H1 (cell line): ENCODE measurements at regions not wholly inside any gene's neighbourhood (a gene's known extent, or its start where the extent isn't known, plus 50 kb on each side); places are given as distances from the start of the nearest gene placed in this dataset.

Source experiments
- CTCF ChIA-PET: fragments of 300-600 bp; sonication (Branson Sonifier 250); formaldehyde crosslinking; loops from one replicate; lab custom pipeline; 2021; ENCODE audit not compliant: partially characterized antibody; lab: Charles Lee
- POLR2A ChIA-PET: fragments of 300-600 bp; sonication (Branson Sonifier 250); formaldehyde crosslinking; loops from one replicate; lab custom pipeline; 2021; ENCODE audit warnings: inconsistent platforms; ENCODE audit not compliant: partially characterized antibody; lab: Charles Lee
- DNase-seq, 2 experiments: peaks; one replicate each; pipeline versions ENCODE4 v3.0.0 to v3.0.0-alpha.2; 2010 to 2022; ENCODE audit warnings: low spot score in 2 of 2, low read depth in 1 of 2, mixed read lengths in 1 of 2
- FAIRE-seq: peaks from 2 replicates; lab custom pipeline; 2011; peaks lifted over from hg19 to GRCh38; lab: Jason Lieb, UNC
- H2AFZ ChIP-seq: 2 replicates; pipeline ENCODE4 v1.8.1; 2012; ENCODE audit warnings: low read length, inconsistent platforms
- H2AK5ac ChIP-seq: 2 replicates; pipeline ENCODE4 v1.6.1; 2013; ENCODE audit warnings: low read depth, low read length
- H2BK120ac ChIP-seq: replicated peaks from 2 replicates; pipeline ENCODE3; 2013; ENCODE audit warnings: low read depth, low read length, inconsistent platforms
- H2BK12ac ChIP-seq: 2 replicates; pipeline ENCODE4 v1.6.1; 2013; ENCODE audit warnings: low read depth, low read length
- H2BK15ac ChIP-seq: 2 replicates; pipeline ENCODE4 v1.6.1; 2013; ENCODE audit warnings: low read length
- H2BK20ac ChIP-seq: 2 replicates; pipeline ENCODE4 v1.6.1; 2013; ENCODE audit warnings: low read length
- H2BK5ac ChIP-seq: 2 replicates; pipeline ENCODE4 v1.6.1; 2013; ENCODE audit warnings: low read depth, low read length
- H3K14ac ChIP-seq: 2 replicates; pipeline ENCODE4 v1.6.1; 2013; ENCODE audit warnings: inconsistent platforms; ENCODE audit not compliant: insufficient read length
- H3K18ac ChIP-seq: 2 replicates; pipeline ENCODE4 v1.6.1; 2013; ENCODE audit warnings: low read length; ENCODE audit errors: extremely low read depth
- H3K23ac ChIP-seq: 2 replicates; pipeline ENCODE4 v1.6.1; 2013; ENCODE audit warnings: inconsistent platforms; ENCODE audit not compliant: insufficient read length
- H3K23me2 ChIP-seq: 2 replicates; pipeline ENCODE4 v1.6.1; 2013; ENCODE audit warnings: low read depth, low read length
- H3K27ac ChIP-seq: 2 replicates; pipeline ENCODE4 v1.6.1; 2011; ENCODE audit warnings: low read depth, low read length, inconsistent platforms
- H3K27me3 ChIP-seq, 4 experiments: replicated peaks in 1 of 4; 1 replicate in 1 of 4; 2 replicates in 3 of 4; pipeline versions ENCODE4 v1.6.1 to v1.8.1; 2011 to 2013; ENCODE audit warnings: low read length in 3 of 4, mild to moderate bottlenecking in 3 of 4, inconsistent platforms in 2 of 4, mixed read lengths in 2 of 4, moderate library complexity in 1 of 4; ENCODE audit not compliant: control insufficient read depth in 3 of 4, insufficient read depth in 3 of 4; ENCODE audit errors: extremely low read depth in 1 of 4
- H3K36me3 ChIP-seq, 4 experiments: 2 replicates each; pipeline versions ENCODE4 v1.6.1 to v1.8.1; 2011 to 2013; ENCODE audit warnings: mild to moderate bottlenecking in 4 of 4, low read length in 3 of 4, moderate library complexity in 2 of 4, control low read depth in 1 of 4, inconsistent platforms in 1 of 4; ENCODE audit not compliant: insufficient read depth in 4 of 4, control insufficient read depth in 2 of 4
- H3K4ac ChIP-seq: replicated peaks from 2 replicates; pipeline ENCODE3; 2013; ENCODE audit warnings: low read length, low read depth, mixed read lengths, inconsistent platforms; ENCODE audit not compliant: insufficient read length
- H3K4me1 ChIP-seq, 4 experiments: replicated peaks in 1 of 4; 1 replicate in 1 of 4; 2 replicates in 3 of 4; pipeline versions ENCODE4 v1.6.1 to v1.8.1; 2011 to 2013; ENCODE audit warnings: low read length in 3 of 4, inconsistent platforms in 2 of 4, mixed read lengths in 1 of 4; ENCODE audit not compliant: insufficient read depth in 4 of 4, control insufficient read depth in 3 of 4
- H3K4me2 ChIP-seq, 2 experiments: 2 replicates each; pipeline versions ENCODE4 v1.6.1 to v1.8.1; 2011 to 2013; ENCODE audit warnings: low read depth in 2 of 2, low read length in 2 of 2, control low read depth in 1 of 2, inconsistent platforms in 1 of 2, mild to moderate bottlenecking in 1 of 2; ENCODE audit not compliant: insufficient read depth in 1 of 2
- H3K4me3 ChIP-seq, 4 experiments: fragments of 200-600, 300-600 bp in 1 of 4; sonication (generic), shearing (Covaris generic), sonication (Bioruptor Twin) in 1 of 4; 2 replicates each; pipeline versions ENCODE4 v1.5.1 to v1.8.1; 2011 to 2016; ENCODE audit warnings: low read length in 4 of 4, low read depth in 3 of 4, control low read depth in 2 of 4, inconsistent platforms in 2 of 4, mild to moderate bottlenecking in 2 of 4, mixed read lengths in 1 of 4, moderate library complexity in 1 of 4; ENCODE audit not compliant: insufficient read depth in 2 of 4; ENCODE audit errors: extremely low read depth in 1 of 4
- H3K56ac ChIP-seq: replicated peaks from 2 replicates; pipeline ENCODE3; 2013; ENCODE audit warnings: low read depth, mild to moderate bottlenecking, mixed read lengths, low read length, inconsistent platforms; ENCODE audit not compliant: insufficient read length
- H3K79me1 ChIP-seq: 2 replicates; pipeline ENCODE4 v1.6.1; 2013; ENCODE audit warnings: low read depth, low read length, control low read depth
- H3K79me2 ChIP-seq, 2 experiments: 2 replicates each; pipeline versions ENCODE4 v1.6.1 to v1.8.1; 2012 to 2013; ENCODE audit warnings: low read length in 2 of 2, mild to moderate bottlenecking in 2 of 2, inconsistent platforms in 1 of 2; ENCODE audit not compliant: insufficient read depth in 2 of 2, control insufficient read depth in 1 of 2
- H3K9ac ChIP-seq, 4 experiments: replicated peaks in 1 of 4; 1 replicate in 1 of 4; 2 replicates in 3 of 4; pipeline versions ENCODE4 v1.6.1 to v1.8.1; 2011 to 2013; ENCODE audit warnings: low read depth in 3 of 4, low read length in 3 of 4, control low read depth in 2 of 4, mild to moderate bottlenecking in 2 of 4, moderate library complexity in 2 of 4, inconsistent platforms in 1 of 4; ENCODE audit errors: extremely low read depth in 1 of 4
- H3K9me3 ChIP-seq, 2 experiments: 2 replicates each; pipeline versions ENCODE4 v1.6.1 to v1.8.1; 2012 to 2013; ENCODE audit warnings: mild to moderate bottlenecking in 2 of 2, moderate library complexity in 2 of 2, control low read depth in 1 of 2, inconsistent platforms in 1 of 2, low read depth in 1 of 2, low read length in 1 of 2, mixed read lengths in 1 of 2; ENCODE audit not compliant: insufficient read depth in 2 of 2
- H4K20me1 ChIP-seq, 2 experiments: replicated peaks in 1 of 2; 2 replicates each; pipeline versions ENCODE3 to v1.8.1; 2011 to 2013; ENCODE audit warnings: inconsistent platforms in 2 of 2, low read length in 2 of 2, mild to moderate bottlenecking in 1 of 2; ENCODE audit not compliant: insufficient read depth in 2 of 2, control insufficient read depth in 1 of 2
- H4K5ac ChIP-seq: 2 replicates; pipeline ENCODE4 v1.6.1; 2013; ENCODE audit warnings: low read length, low read depth, mixed read lengths, inconsistent platforms; ENCODE audit not compliant: insufficient read length
- H4K8ac ChIP-seq: 2 replicates; pipeline ENCODE4 v1.8.0; 2013; ENCODE audit warnings: mild to moderate bottlenecking, moderate library complexity, low read length, inconsistent platforms; ENCODE audit not compliant: insufficient read depth; ENCODE audit errors: extremely low read depth
- H4K91ac ChIP-seq: replicated peaks from 2 replicates; pipeline ENCODE3; 2013; ENCODE audit warnings: low read length, mixed read lengths, inconsistent platforms; ENCODE audit not compliant: insufficient read length
- BACH1 ChIP-seq: IDR thresholded peaks from 2 replicates; pipeline ENCODE4 v1.6.1; 2012; ENCODE audit warnings: low read length, improper control_type of control experiment
- GABPA ChIP-seq: IDR thresholded peaks from 2 replicates; pipeline ENCODE4 v1.6.1; 2011; ENCODE audit warnings: mild to moderate bottlenecking, low read length, moderate library complexity, borderline replicate concordance; ENCODE audit not compliant: insufficient read depth
- GTF2F1 ChIP-seq: IDR thresholded peaks from 2 replicates; pipeline ENCODE4 v1.6.1; 2012; ENCODE audit warnings: low read depth, low read length, improper control_type of control experiment, borderline replicate concordance
- HDAC6 ChIP-seq: IDR thresholded peaks from one replicate; pipeline ENCODE4 v1.7.1; 2012; ENCODE audit warnings: low read depth, mild to moderate bottlenecking, inconsistent platforms, low read length, moderate library complexity
- KDM5A ChIP-seq: fragments of 200-600 bp; IDR thresholded peaks from 2 replicates; pipeline ENCODE4 v1.7.1; 2012; ENCODE audit warnings: mild to moderate bottlenecking, low read length, inconsistent platforms, mixed read lengths
- NANOG ChIP-seq: IDR thresholded peaks from 2 replicates; pipeline ENCODE4 v1.6.1; 2011; ENCODE audit warnings: low read length, low read depth, mild to moderate bottlenecking, inconsistent platforms; ENCODE audit not compliant: insufficient read depth, poor library complexity, severe bottlenecking
- RAD21 ChIP-seq, 2 experiments: IDR thresholded peaks in 1 of 2; conservative IDR thresholded peaks in 1 of 2; 2 replicates each; pipeline ENCODE4 v1.6.1; 2011; ENCODE audit warnings: low read depth in 2 of 2, low read length in 2 of 2, improper control_type of control experiment in 1 of 2, inconsistent platforms in 1 of 2, mild to moderate bottlenecking in 1 of 2, moderate library complexity in 1 of 2
- RFX5 ChIP-seq: IDR thresholded peaks from 2 replicates; pipeline ENCODE4 v1.6.1; 2011; ENCODE audit warnings: low read depth, low read length, improper control_type of control experiment, borderline replicate concordance
- RXRA ChIP-seq: IDR thresholded peaks from 2 replicates; pipeline ENCODE4 v1.6.1; 2011; ENCODE audit warnings: low read depth, mild to moderate bottlenecking, low read length, moderate library complexity; ENCODE audit not compliant: insufficient read depth
- SIRT6 ChIP-seq: IDR thresholded peaks from one replicate; pipeline ENCODE4 v1.7.1; 2012; ENCODE audit warnings: low read length, inconsistent platforms
- SP1 ChIP-seq: IDR thresholded peaks from 2 replicates; pipeline ENCODE4 v1.6.1; 2011; ENCODE audit warnings: low read depth, low read length
- SP2 ChIP-seq: IDR thresholded peaks from 2 replicates; pipeline ENCODE4 v1.6.1; 2012; ENCODE audit warnings: mild to moderate bottlenecking, low read length, inconsistent platforms
- SUZ12 ChIP-seq: fragments of 200-600 bp; sonication (generic); IDR thresholded peaks from 2 replicates; pipeline ENCODE4 v1.6.1; 2012; ENCODE audit warnings: mild to moderate bottlenecking, inconsistent platforms, low read length, moderate library complexity, mixed read lengths
- ZNF274 ChIP-seq: IDR thresholded peaks from 2 replicates; pipeline ENCODE4 v1.7.0; 2012; ENCODE audit warnings: low read length, borderline replicate concordance; ENCODE audit errors: extremely low read depth
- WGBS, 2 experiments: shearing (Covaris generic) in 1 of 2; methylation state at CpG; one replicate each; pipeline versions ENCODE4 v1.1.6 to v1.1.7; 2013 to 2015; ENCODE audit warnings: low lambda C conversion rate in 2 of 2, mixed read lengths in 2 of 2, inconsistent platforms in 1 of 2, low coverage in 1 of 2, missing lambda C conversion rate in 1 of 2; ENCODE audit not compliant: insufficient replicate concordance in 2 of 2, insufficient coverage in 1 of 2, insufficient read length in 1 of 2; ENCODE audit errors: extremely low coverage in 1 of 2, missing lambda C conversion rate in 1 of 2; 5-methylcytosine and 5-hydroxymethylcytosine counted together

GRCh38 chr12:28130234-28130624, 60.0 kb upstream of the CCDC91 start:
- H3K79me2 ChIP-seq, result no peaks in the 10 kb centered on the region
- TF ChIP-seq RFX5, result no peak
- no peak for TF ChIP-seq BACH1
- no peak for TF ChIP-seq KDM5A
- no peak for TF ChIP-seq SUZ12
- TF ChIP-seq SP2, result no peak
- no peak for TF ChIP-seq RAD21 (IDR thresholded peaks at IDR 0.05 in 1 of 2, conservative IDR thresholded peaks at IDR 0.05 in 1 of 2; ENCODE audit: low read depth in 2 of 2, low read length in 2 of 2)
- no peak for TF ChIP-seq SIRT6
- no peak for TF ChIP-seq RXRA
- TF ChIP-seq ZNF274, result no peak
- no peak for TF ChIP-seq GABPA
- no peak for TF ChIP-seq HDAC6
- TF ChIP-seq SP1, result no peak
- no peak for TF ChIP-seq NANOG
- no peak for TF ChIP-seq GTF2F1
- no peak overlapping the region for H3K18ac ChIP-seq
- no peak overlapping the region for H3K9ac ChIP-seq
- POLR2A ChIA-PET, result no interaction called here
- no peak overlapping the region for H2BK12ac ChIP-seq
- H2BK5ac ChIP-seq, result no peak overlapping the region
- CTCF ChIA-PET, result interaction anchor here (0.5 kb wide), 1 partner anchor 284 kb away, joined by 3 read pairs; no protein-coding TSS in a partner anchor
- FAIRE-seq (no peak), DNase-seq (no peak)
- H2BK15ac ChIP-seq, result no peak overlapping the region
- H3K4me2 ChIP-seq, result no peak overlapping the region
- H3K27ac ChIP-seq, result no peak overlapping the region
- no peaks in the 10 kb centered on the region for H3K4me1 ChIP-seq
- no peak overlapping the region for H4K8ac ChIP-seq
- H3K14ac ChIP-seq, result no peak overlapping the region
- H4K91ac ChIP-seq, result no peak overlapping the region
- H2BK120ac ChIP-seq, result no peak overlapping the region
- H3K4ac ChIP-seq, result no peak overlapping the region
- H3K23me2 ChIP-seq, result no peaks in the 10 kb centered on the region
- H2BK20ac ChIP-seq, result no peak overlapping the region
- no peaks in the 10 kb centered on the region for H3K36me3 ChIP-seq
- H3K23ac ChIP-seq, result no peak overlapping the region
- H3K9me3 ChIP-seq, result no peaks in the 10 kb centered on the region
- no peaks in the 10 kb centered on the region for H4K20me1 ChIP-seq
- H2AK5ac ChIP-seq, result no peak overlapping the region
- no peak overlapping the region for H3K56ac ChIP-seq
- H3K79me1 ChIP-seq, result no peaks in the 10 kb centered on the region
- H2AFZ ChIP-seq, result no peak overlapping the region
- no peaks in the 10 kb centered on the region for H3K27me3 ChIP-seq
- no peak overlapping the region for H4K5ac ChIP-seq
- WGBS, 2 experiments, result 96% methylated on average over 2 of the region's 2 CpGs; no CpG with 5 or more reads in 1 of the 2 experiments
- no peak overlapping the region for H3K4me3 ChIP-seq
